Osteocyte (in vitro differentiated cells): ENCODE measurements at regions not wholly inside any gene's neighbourhood (a gene's known extent, or its start where the extent isn't known, plus 50 kb on each side); places are given as distances from the start of the nearest gene placed in this dataset.

Experiments used
- DNase-seq: peaks from one replicate; pipeline ENCODE4 v3.0.0; 2021; ENCODE audit warnings: mixed read lengths; ENCODE audit not compliant: unreplicated experiment; ENCODE audit errors: extremely low spot score
- H3K27ac Mint-ChIP-seq: one replicate; pipeline ENCODE4 v1.8.0; 2021; ENCODE audit warnings: mild to moderate bottlenecking, mixed read lengths; ENCODE audit not compliant: unreplicated experiment
- H3K27me3 Mint-ChIP-seq: one replicate; pipeline ENCODE4 v1.8.0; 2021; ENCODE audit warnings: mixed read lengths; ENCODE audit not compliant: unreplicated experiment
- H3K36me3 Mint-ChIP-seq: one replicate; pipeline ENCODE4 v1.8.0; 2021; ENCODE audit warnings: mixed read lengths; ENCODE audit not compliant: unreplicated experiment
- H3K4me1 Mint-ChIP-seq: one replicate; pipeline ENCODE4 v1.8.0; 2021; ENCODE audit warnings: mixed read lengths; ENCODE audit not compliant: unreplicated experiment
- H3K4me3 Mint-ChIP-seq: one replicate; pipeline ENCODE4 v1.8.0; 2021; ENCODE audit warnings: mild to moderate bottlenecking, moderate library complexity, mixed read lengths; ENCODE audit not compliant: unreplicated experiment
- H3K9me3 Mint-ChIP-seq: one replicate; pipeline ENCODE4 v1.8.0; 2021; ENCODE audit warnings: mixed read lengths; ENCODE audit not compliant: unreplicated experiment
- CTCF ChIP-seq: fragments of 200-600 bp; sonication (generic); IDR thresholded peaks from 2 replicates; pipeline ENCODE4 v1.5.0; 2021; ENCODE audit warnings: antibody characterized with exemption, mild to moderate bottlenecking, moderate library complexity

GRCh38 chr11:92449222-92449621, 224.6 kb downstream of the FAT3 start:
- Mint-ChIP-seq H3K9me3 (no peaks in the 10 kb centered on the region), H3K27ac (no peak overlapping the region), H3K4me3 (no peak overlapping the region), H3K36me3 (no peaks in the 10 kb centered on the region), H3K4me1 (peaks cover 11% of the 10 kb centered on the region), H3K27me3 (no peaks in the 10 kb centered on the region)
- no peak for TF ChIP-seq CTCF
- DNase-seq = no peak

DNA sequence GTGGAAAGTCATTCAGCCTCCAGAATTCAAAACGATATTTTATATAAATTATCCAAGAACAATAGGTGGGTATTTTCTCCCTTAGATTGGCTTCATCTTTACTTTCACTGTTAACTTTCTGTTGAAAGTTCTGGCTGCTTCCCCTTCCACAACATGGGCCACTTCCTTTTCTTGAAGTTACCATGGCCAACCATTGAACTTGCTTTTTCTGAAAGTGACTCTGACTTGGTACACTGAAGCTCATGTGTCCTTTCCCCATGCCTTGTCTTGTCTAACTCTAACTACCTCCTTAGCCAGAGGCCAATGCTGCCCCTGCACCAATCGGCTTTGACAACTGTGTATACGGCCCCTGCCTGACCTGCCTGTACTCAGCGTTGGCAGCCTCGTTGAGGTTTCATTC, 225.2 kb downstream of the FAT3 start:
- Mint-ChIP-seq H3K36me3 (no peaks in the 10 kb centered on the region), H3K4me3 (no peak overlapping the region), H3K27ac (no peak overlapping the region), H3K9me3 (no peaks in the 10 kb centered on the region), H3K4me1 (peaks cover 11% of the 10 kb centered on the region), H3K27me3 (no peaks in the 10 kb centered on the region)
- DNase-seq = no peak
- TF ChIP-seq CTCF = no peak

GRCh38 chr11:92451063-92451462, 226.4 kb downstream of the FAT3 start:
- Mint-ChIP-seq H3K27me3 (no peaks in the 10 kb centered on the region), H3K9me3 (no peaks in the 10 kb centered on the region), H3K36me3 (no peaks in the 10 kb centered on the region), H3K27ac (no peak overlapping the region), H3K4me1 (peaks cover 11% of the 10 kb centered on the region), H3K4me3 (no peak overlapping the region)
- TF ChIP-seq CTCF = no peak
- DNase-seq = no peak

- no peak for DNase-seq
- TF ChIP-seq CTCF = no peak
- no peak overlapping the region for H3K4me3 Mint-ChIP-seq
- no peaks in the 10 kb centered on the region for H3K9me3 Mint-ChIP-seq
- no peaks in the 10 kb centered on the region for H3K36me3 Mint-ChIP-seq
- no peaks in the 10 kb centered on the region for H3K27me3 Mint-ChIP-seq
- no peak overlapping the region for H3K27ac Mint-ChIP-seq
- H3K4me1 Mint-ChIP-seq = peaks cover 22% of the 10 kb centered on the region
Measured at GRCh38 chr11:92453055-92453454, 228.4 kb downstream of the FAT3 start.

DNA sequence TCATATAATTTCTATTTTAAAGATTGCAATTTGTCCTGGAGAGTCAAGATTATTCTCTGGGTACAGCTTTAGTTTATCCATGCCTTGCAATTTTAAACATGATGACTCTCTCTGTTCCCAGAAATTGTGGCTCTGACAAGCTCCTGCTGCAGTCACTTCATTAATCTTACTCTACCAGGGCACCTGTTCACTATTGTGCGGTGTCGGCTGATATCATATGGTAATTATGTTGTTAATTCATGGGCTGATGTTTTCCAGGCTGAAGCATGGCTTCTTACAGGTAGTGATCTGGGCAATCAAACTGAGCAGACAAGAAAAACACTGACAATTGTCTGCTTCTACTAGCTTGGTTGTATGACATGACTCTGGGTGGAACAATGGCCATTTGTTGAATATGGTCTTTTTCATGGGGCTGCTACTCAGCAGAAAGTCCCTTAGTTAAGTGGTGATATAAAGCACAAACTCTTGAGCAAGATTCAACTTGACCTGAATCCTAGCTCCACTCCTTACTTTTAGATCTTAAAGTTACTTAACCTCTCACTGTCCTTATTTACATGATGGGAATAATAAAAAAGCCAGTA, 230.7 kb downstream of the FAT3 start:
- Mint-ChIP-seq H3K27ac (no peak overlapping the region), H3K36me3 (no peaks in the 10 kb centered on the region)

More for the DNA sequence above, 230.7 kb downstream of the FAT3 start:
- Mint-ChIP-seq H3K4me1 (peaks cover 29% of the 10 kb centered on the region), H3K9me3 (no peaks in the 10 kb centered on the region), H3K4me3 (no peak overlapping the region), H3K27me3 (no peaks in the 10 kb centered on the region)
- TF ChIP-seq CTCF = no peak
- no peak for DNase-seq
